Thyroid gland (tissue), 4 donors: ENCODE measurements at regions not wholly inside any gene's neighbourhood (a gene's known extent, or its start where the extent isn't known, plus 50 kb on each side); places are given as distances from the start of the nearest gene placed in this dataset.

Source experiments
- CTCF ChIP-seq, 6 experiments: fragments of 200-600 bp in 3 of 6; fragments of 450-650 bp in 3 of 6; sonication (generic) in 3 of 6; IDR thresholded peaks; one replicate each; pipeline ENCODE4 v1.5.1; 2016 to 2019; ENCODE audit warnings: antibody characterized with exemption in 6 of 6, mild to moderate bottlenecking in 2 of 6, inconsistent platforms in 1 of 6, moderate library complexity in 1 of 6
- POLR2A ChIP-seq, 2 donors: fragments of 450-650 bp; IDR thresholded peaks; one replicate each; pipeline ENCODE4 v1.6.1; 2017; ENCODE audit warnings: antibody characterized with exemption in 2 of 2, mild to moderate bottlenecking in 2 of 2, moderate library complexity in 1 of 2

- TF ChIP-seq CTCF (IDR thresholded peaks at IDR 0.05) (no peak), POLR2A (IDR thresholded peaks at IDR 0.05) (no peak)
Observed at GRCh38 chr2:24434541-24434940, 56.5 kb upstream of the NCOA1 start.
